Globus pallidus (tissue), 1 donor: ENCODE measurements at regions not wholly inside any gene's neighbourhood (a gene's known extent, or its start where the extent isn't known, plus 50 kb on each side); places are given as distances from the start of the nearest gene placed in this dataset.

Experiments
- DNase-seq: peaks from one replicate; pipeline ENCODE4 v3.0.0-alpha.2; 2015; ENCODE audit warnings: low spot score

DNA sequence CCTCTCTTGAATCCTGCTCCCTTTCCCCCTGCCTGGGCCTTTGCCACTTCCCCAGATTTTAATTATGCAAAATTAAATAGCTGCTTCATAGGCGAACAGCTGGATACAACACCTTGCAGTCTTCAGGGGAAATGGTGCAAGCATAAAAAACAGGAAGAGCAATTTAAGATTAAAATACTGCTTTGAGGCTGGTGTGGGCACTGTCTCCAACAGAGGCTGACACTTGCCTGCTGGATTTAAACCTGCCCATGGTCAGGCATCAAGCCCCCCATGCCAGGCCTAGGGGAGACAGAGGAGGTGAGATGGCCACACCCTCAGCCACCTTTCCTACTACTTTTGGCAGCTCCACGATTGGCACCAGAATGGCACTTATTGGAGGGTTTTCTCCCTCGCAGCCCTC is 110.1 kb upstream of the DIO3 start:
- no peak for DNase-seq

DNA sequence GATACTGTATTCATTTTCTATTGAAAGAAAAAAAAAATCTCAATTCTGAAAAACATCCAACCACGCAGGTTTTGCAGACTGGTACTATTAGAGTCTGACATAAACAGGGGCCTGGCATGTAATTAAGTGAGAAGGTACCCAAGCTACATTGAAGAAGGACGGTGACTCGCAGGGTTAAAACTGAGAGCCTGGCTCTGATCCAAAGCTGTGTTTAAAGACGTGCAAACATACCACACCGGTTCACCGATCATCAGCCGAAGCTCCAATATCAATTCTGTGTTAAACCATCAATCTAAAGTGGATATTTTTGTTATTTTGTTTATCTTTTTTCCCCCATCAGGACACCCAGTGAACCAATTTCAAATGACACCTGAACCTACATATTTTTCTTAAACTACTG is 108.1 kb upstream of the DIO3 start:
- DNase-seq, result no peak

DNA sequence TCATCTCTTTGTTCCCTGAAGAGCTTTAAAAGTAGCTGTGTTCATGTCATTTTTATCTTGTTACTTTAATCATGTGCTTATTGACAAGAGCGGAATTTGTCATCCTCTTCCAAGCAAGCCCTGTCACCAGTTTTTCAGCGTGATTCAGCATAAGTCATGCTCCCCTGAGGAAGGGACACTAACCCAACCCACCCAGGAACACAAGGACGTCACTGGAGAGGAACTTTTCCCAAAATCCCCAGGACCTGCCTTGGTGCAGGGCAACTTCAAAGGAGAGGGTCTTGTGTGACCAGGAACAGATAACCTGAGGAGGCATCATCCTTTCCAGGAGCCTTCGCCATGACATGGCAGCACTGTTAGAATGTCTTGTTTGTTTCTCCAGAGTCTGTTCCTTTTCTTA is 107.1 kb upstream of the DIO3 start:
- no peak for DNase-seq

DNA sequence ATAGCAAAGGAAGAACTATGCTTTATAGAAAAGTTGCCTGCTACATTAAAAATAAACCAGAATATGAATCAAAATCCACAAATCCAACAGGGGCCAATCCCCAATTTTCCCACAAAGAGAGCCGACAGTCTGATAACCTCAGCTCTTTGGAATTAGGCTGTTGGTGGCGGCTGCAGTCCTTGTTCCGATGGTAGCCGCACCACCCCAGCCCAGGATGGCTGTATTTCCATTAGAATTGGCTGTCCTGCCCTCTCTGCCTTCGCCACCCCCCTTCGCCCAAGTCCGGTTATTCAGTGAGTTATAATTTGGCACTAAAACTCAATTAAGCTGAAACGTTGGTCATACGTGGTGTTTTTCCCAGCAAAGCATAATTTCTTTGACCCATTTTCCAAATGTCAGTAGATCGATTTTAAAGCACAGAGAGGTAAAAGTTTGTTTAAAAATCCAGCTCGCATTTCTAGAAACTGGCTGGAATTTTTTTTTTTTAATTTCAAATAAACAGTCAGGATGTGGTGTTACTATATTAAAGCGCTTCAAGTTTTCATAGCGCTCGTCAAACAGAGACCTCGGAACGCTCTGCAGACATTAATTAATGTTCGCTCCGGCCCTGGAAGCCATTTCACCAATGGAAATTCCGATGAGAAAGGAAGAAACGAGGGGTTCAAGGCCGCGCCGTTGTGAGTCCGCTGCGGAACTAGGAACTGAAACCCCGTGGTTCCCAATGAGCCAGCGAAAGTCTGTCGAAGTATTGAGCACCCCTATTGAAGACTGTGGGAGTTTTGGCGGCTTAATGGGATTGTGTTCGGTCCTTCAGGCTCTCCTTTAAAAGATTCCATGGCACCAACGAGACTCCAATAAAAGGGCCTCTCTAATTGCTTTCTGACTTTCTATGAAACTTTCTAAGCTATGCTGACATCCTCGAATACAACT is 104.8 kb upstream of the DIO3 start:
- DNase-seq, result no peak

DNA sequence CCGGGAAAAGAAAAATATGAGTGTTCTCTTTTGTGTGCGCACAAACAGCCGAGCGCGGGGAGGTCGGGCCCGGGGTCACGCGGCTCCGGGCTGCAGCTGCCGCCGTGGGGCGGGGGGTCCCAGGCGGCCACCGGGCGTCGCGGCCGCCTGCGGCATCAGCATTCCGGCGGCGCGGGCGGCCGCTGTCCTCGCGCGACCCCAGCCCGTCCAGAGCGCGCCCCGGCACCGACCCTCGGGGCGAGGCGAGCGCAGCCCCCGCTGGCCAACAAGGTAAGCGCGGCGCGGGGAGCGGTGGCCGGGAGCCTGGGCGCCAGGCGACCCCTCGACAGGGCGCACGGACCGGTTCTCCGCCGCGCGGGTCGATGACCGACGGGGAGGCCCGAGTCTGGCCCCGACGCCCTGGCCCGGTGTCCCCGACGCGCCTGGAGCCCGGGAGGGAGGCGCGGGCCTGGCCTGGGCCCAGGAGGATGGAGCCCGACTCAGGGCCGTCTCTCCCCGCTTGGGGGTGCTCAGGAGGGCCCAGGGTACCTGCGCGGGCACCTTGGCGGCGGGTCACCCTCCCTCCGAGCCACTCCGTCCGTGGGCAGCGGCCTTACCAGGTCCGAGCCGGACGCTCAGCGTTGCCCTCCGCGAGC is 103.9 kb upstream of the DIO3 start:
- no peak for DNase-seq

DNA sequence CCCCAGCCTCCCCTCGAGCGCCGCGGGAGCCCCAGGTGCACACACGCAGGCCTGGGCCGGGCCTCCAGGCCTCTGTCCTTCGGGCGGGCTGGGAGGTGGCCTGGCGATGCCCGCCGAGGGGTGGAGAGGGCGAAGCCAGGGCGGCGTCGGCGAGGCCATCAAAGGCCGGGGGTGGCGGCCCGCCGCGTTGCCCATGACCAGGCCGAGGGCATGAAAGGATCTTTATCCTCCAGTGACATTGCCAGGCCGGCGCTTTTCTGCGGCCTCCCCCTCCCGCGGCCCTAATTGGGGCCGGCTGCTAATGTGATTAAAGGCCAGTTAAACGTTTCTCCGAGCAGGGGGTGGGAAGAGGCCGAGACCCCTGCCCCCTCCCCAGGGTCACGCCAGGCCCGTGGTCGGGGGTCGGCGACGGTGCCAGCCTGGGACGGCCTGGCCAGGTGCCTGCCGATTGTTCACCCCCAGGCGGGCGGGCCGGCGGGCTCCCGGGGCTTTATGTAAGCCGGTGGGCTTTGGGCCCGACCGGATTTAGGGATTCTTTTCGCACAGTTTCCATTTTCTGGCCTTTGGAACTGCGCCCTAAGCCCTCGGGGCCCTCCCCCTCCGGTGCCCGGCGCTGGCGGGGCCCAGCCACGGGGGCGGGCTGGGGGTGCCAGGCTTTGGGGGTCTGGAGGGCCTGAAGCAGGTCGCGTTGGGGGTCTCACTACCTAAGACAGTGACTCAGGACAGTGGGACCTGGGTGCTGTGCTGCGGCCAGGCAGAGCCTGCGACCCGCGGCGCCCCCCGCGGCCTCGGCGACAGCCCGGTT is 103.2 kb upstream of the DIO3 start:
- no peak for DNase-seq

DNA sequence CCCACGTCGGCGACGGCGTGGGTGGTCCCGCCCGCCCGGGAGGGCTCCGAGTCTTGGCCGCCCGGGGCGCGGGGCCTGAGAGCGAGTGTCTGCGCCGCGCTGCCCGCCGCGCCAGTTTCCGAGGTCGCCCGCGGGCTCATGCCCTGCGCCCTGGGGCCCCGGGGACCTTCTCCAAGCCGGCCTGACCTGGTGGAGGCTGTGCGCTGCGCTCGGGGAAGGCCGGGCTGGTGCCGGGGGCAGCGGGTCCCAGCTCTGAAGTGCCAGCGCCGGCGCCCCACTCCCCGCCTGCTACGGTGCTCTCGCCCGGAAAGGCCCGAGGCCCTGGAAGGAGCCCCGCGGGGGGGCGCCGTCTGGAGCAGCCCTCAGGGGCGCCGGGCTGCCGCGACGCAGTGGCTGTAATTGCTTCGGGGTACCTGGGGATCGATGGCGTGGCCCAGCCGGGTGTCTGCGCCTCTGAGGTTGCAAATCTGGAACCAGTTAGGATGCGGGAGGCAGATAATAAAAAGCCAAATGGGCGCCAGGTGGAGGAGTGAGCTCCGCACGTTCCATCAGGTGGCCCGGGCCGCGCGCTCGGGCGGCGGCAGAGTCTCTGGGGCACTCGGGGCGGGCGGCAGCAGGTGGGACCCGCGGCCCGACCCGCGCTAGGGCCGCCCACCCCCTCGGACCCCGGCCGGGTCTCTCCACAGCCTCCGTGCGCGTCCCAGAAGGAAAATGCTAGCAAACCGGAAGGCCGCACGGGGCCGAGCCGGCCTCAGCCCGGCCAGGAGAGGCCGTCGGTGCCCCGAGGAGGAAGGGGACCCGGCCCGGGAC is 102.3 kb upstream of the DIO3 start:
- DNase-seq, result no peak

DNA sequence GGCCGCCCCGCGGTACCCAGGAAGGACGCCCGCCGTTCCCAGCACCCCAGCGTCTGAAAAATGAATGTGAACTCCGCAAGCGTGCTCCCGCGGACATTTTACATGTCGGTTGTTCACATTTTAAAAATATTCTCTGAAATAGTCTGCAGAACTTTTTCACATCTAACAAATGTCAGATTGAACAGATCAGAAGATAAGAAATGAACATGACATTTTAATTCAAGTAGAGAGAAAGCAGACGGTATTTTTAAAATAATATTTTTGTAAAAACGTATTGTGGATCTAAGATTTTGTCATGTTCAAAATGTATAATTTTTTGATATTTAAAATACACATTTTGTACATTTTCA is 101.8 kb upstream of the DIO3 start:
- DNase-seq, result no peak

DNA sequence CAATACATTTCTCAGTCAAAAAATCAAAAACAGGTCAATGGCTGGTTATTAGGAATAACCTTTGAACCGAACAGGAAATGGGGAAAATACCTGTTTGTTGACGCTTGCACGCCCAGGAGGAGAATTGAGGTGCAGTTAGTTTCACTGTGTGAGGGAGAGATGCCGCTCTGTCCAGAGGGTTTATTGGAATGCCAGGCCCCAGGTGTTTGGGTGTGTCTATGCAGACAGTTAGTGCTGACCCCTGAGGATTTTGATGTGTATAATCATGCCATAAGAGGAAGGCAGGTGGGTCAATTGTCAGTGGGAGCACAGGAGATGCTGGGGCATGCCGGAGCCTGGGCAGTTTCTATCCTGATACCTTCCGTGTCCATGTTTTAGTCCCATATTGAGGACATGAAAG is 100.8 kb upstream of the DIO3 start:
- DNase-seq, result no peak

DNA sequence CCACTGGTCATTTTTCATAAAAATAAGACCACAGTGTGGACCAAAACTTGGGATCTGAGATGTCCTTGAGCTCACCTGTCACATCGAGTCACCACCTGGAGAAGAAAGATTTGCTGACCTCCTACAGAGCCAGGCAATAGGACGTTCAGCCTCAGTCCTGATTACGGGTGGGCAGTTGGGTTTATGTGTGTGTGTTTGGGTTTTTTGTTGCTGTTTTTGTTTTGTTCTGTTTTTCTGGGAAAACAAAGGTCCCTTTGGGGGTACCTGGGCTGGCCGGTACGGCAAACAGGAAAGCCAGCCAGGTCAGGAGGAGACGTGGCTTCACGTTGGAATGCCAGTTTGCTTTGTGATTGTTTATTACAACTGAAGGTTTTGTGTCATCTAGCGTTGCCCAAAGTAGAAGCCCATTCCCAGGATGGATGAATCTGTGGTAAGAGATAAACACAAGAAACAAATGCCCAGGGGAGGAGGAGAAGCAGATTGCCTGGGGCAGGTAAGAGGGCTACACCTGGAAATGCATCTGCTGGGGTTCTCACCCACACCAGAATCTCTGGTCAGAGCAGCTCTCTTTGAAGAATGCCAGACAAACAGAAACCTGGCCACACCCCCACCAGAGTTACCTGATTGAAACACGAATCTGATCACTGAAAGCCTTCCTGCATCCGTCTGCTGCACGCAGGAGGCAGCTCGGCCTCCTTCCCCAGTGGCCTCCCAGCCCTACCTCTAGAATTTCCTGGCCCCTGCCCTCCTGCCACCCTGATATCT is 100.1 kb upstream of the DIO3 start:
- no peak for DNase-seq

DNA sequence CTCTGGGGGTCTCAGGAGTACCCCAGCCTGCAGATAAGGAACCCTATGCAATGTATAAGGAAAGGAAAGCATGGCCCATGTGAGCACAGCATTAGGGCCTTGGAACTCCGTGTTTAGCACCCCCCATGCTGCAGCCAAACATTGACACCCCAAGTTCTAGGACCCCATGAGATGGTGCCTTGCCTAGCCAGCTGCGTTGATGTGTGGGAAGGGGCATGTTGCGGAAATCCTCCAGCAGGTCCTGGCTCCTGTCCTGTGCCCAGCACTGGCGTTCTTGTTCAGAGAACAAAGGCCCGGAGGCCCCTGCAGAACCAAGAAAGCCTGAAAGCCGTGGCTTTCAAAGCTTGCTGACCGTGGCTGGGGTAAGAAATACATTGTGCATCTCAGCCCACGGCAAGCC is 99.4 kb upstream of the DIO3 start:
- no peak for DNase-seq

DNA sequence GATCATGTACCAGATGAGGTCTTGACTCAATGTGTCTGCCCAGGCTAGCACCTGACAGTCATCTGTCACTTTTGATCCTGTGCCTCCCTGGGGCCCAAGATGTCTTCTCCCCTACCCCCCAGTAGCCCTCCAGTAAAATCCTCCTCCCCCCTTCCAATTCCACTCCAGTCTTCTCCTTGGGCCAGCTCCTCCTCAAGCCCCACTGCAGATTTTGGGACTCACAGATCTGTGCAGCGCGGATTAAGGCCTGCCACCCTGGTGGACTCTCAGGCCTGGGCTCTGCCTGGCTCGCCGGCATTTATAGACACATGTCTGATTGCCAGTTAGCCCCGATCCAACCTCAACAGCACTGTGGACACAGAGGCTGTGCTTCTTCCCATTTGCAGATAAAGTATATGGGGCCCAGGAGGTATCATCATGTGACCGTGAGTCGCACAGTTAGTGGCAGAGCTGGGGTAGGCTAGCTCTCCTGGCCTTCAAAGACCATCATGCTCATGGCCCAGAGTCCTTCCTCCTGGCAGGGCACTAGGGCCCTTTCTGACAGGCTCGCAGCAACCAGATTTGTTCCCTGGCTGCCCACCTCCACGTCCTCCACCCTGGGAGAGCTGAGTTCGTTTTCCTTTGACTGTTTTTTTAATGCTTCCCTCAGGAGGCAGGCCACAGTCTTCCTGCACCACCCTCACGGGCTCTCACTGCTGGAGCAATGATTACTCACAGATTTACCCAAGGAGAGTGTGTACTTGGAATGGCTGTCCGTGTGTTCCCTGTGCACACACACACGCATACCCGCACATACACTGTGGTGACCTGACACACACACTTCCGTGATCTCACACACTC is 98.3 kb upstream of the DIO3 start:
- no peak for DNase-seq

DNA sequence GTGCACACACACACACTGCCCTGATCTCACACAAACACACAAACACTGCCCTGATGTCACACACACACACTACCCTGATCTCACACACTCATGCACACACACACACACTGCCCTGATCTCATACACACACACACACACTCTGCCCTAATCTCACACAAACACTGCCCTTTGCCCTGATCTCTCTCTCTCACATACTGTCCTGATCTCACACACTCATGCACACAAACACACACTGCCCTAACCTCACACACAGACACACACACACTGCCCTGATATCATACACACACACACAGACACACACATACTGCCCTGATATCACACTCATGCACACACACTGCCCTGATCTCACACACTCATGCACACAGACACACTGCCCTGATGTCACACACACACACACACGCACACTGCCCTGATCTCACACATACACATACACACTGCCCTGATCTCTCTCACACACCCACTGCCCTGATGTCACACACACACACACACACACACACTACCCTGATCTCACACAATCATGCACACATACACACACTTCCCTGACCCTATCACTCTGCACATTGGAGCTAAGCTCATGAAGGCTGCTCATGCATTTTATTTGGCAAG is 97.6 kb upstream of the DIO3 start:
- no peak for DNase-seq

DNA sequence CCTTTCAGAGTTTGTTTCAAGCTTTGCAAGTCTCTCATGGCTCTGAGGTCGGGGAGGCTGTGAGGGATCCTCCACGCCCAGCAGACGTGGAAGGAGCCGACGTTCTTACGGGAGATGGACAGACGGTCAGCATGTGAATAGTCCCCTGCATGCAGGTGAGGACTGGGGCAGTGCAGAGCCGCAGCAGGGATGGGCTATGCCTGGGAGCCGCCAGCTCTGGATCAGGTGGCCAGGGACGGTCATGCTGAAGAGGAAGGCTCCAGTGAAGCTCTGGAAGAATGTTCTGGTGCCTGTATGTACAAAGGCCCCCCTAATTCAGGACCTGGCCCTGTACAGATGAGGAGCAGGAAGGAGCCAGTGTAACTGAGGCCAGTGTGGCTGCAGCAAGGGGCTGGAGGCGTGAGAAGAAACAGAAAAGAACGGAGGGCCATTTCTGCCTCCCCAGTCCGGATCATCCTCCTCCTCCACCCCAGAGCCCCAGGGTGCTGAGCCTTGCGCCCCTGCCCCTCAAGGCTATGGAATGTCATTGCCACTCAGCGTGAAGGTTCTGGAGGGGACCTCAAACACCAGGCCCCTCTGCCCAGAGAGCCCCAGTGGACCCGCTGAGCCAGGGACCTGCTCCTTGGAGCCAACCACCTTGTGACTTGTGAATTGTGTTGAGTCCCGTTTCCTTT is 96.8 kb upstream of the DIO3 start:
- no peak for DNase-seq

DNA sequence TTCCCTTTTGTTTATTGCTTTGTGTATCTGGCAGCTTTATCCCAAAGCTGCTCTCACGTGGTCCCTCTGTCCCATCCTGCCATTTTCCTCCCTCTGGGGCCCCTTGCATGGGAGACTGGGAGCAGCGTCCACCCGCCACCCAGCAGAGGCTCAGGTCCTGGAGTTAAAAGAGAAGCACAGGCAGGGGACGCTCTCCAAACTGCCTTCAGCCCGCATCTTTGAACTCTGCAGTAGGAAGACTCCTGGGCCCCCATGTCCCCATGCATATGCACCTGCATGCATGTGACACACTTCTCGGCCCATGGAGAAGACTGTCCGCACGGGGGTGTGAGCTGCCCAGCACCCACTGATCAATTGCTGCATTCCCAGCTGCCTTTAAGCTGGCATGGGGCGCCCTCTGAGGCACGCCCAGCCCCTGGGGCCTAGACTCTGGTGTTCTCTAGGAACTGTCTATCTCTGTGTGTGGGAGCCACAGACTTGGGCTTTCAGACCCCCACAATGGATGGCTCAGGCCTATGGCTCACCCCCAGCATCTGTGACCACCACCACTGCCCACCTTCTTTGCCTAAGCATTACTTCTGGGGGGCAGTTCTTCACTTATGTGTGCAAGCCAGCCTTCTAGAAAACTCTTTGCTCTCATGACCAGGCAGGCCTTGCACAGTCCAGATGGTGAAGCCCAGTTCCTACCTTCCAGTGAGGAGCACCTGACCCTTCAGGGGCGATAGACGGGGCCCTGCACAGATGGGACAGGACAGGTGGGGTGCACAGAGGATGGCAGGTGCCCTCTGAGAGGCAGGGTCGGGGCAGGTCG is 96.1 kb upstream of the DIO3 start:
- no peak for DNase-seq

DNA sequence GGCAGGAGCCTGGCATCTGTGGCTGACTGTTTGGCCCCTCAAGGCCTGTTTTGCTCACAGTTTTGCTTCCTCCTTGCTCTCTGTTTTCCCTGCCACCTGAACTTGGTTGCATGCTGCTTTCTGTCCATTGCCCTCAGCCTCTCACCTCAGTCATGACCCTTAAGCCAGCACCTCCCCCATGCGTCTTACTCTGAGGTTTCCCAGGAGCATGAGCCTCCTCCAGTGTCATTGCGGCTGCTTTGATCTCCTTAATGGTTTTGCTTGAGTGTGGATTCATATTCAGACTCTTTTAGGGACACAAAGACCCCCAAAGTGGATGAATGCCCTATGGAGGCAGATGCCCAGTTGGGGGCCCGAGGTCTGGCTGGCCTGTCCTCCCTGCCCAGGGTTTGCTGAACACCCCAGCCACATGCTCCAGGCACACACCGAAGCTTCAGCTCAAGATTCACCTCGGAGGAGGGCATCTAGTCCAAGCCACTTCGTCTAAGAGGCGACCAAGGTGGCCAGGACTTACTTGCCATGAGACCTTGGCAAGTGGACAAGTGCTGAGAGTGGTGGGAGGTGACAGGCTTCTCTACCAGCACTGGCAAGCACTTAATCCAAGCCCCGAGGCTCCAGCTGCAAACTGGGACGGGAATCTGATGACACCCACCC is 95.4 kb upstream of the DIO3 start:
- no peak for DNase-seq

DNA sequence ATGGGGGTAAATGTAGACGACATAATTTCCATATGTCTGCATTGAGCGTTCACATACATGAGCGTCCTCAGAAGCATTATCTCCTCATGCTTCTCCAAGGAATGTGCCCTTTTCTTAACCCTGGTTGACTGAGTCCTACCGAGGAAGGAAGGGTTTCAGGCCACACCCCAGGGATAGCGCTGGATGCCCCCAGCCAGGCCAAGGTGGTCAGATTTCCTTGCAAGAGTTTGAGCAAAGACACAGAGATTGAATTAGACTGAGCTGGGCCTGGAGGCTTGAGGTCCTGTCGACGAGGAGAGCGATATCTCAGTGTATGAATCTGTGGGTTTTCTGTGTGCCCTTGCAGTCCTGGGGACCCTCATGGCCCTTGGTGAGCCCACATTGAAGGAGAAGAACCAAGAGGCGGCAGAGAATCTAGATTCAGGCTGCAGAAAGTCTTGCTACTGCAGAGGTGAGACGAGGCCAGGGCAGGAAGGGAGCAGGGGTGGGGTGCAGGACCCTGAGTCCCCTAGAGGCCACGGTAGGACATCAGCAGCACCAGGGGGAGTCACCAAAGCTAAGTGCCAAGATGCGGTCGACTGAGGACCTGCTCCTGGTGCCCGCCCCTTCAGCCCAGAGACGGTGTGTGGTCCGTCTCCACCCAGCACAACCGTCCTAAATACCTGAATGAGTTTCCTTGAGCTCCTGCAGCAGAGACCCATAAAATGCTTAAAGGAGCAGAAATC is 94.7 kb upstream of the DIO3 start:
- no peak for DNase-seq
